DMS114 treated with DMSO at 0.1 percent for 48 hours (cell line): ENCODE measurements at regions not wholly inside any gene's neighbourhood (a gene's known extent, or its start where the extent isn't known, plus 50 kb on each side); places are given as distances from the start of the nearest gene placed in this dataset.

Experiments
- DNase-seq: peaks from one replicate; lab custom pipeline; 2025; ENCODE audit not compliant: unreplicated experiment; lab: John Stamatoyannopoulos, UW

DNA sequence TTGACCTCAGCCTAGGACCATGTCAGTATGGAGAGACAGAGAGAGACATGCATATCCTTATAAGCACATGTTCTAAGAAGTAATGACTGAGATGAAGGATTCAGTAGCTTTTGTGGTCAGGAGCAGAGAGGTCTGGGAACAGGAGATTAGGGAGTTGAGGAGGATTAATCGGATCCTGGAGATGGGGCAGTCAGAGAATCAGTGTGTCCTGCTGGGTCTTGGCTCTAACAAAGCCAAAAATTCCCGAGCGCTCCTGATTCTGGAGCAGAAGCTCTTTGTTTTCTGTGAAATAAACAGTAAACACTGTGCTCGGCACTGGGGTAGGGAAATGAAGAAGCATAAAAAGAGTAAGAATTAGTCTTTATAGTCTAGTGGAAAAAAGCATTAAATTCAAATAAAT lies 520.0 kb upstream of the CLINT1 start:
- DNase-seq = no peak

GRCh38 chr5:158376679-158377078 lies 517.7 kb upstream of the CLINT1 start:
- DNase-seq = no peak

- DNase-seq = no peak
Observed at GRCh38 chr5:158375531-158375930, 516.6 kb upstream of the CLINT1 start.

DNA sequence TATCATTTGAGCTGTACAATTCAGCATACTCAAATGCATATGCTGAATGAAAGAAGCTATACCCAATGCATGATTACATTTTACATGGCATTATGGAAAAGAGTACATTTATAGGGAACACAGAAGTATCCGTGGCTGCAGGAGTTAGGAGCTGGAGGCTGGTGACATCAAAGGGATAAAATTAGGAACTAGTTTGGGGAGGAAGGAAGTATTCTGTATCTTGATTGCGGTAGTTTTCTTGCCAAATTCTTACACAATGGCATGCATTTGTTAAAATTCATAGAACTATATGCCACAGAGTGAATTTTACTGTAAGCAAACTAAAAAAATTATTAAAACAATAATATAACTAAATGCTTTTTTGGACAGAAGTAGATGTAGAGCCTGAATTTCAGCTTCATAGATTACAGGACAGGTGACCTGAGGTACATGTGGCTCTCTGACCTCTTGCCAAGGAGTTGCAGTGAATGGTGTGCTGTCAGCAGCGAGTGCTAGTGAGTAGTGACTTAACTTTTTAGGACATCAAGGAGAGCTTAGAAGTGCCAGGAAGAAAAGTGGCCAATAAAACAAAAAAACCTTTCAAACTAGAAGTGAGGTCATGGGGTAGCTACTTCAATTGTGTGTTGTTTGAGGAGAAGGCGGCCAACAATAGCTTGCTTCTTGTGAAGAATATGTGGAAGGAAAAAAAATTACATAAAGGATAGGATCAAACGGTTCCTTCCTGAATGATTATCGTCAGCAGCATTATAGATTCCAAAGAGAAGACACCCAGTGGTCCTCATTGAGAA lies 514.9 kb upstream of the CLINT1 start:
- DNase-seq = no peak

DNA sequence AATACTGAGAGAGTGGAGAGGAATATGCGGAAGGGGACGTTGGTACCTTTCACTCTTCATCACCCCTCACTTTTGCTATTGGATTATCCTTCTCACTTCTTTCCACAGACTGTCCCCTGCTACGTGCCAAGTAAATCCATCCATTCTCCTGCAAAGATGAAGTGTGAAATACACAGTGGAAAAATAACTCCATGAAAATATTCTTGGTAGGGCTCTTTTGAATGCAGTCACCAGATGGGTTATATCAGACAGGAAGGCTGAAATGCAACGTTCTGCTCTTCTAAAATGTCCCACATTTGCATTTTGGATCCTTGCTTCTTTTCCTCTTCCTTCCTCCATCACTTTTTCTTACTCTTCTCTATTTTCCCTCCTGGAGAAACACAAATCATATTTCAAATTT lies 510.3 kb upstream of the CLINT1 start:
- no peak for DNase-seq

DNA sequence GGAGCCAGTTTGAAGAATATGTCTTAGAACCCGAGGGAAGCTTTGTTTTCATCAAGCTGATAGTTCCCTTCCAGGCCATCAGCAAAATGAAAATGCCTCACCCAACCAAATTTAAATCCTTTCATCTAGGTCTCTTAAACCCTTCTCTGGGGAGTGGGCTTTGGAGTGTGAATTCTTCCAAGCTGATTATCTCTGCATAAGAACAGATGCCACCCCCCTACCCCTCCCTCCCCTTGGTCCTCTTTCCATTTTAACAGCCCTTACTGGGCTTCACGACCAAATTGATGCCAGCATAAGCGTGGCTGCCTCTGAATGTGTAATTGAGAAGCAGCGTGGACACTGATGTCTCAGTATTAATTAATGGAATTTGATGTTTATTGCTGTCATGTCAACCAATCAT lies 509.7 kb upstream of the CLINT1 start:
- no peak for DNase-seq

DNA sequence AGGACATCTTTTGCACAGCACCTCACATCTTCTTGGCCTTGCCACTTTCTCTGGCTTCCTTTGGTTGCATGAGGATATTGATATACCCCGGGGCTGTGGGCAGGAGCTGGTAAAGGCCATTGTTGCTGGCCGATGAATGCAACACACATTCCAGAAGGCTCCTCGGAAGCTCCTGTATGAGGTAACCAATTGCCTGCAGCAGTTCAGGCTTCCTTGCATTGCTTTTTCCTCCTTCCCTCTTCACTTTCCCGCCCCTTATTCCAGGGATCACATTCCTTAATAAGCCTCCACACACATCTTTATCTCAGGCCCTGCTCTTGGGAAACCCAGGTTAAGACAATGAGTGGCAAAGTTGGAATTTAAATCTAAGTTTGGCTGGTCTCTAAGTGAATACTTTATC lies 505.4 kb upstream of the CLINT1 start:
- DNase-seq = no peak

- DNase-seq = no peak
Observed at GRCh38 chr5:158354958-158355357, 496.0 kb upstream of the CLINT1 start.

DNA sequence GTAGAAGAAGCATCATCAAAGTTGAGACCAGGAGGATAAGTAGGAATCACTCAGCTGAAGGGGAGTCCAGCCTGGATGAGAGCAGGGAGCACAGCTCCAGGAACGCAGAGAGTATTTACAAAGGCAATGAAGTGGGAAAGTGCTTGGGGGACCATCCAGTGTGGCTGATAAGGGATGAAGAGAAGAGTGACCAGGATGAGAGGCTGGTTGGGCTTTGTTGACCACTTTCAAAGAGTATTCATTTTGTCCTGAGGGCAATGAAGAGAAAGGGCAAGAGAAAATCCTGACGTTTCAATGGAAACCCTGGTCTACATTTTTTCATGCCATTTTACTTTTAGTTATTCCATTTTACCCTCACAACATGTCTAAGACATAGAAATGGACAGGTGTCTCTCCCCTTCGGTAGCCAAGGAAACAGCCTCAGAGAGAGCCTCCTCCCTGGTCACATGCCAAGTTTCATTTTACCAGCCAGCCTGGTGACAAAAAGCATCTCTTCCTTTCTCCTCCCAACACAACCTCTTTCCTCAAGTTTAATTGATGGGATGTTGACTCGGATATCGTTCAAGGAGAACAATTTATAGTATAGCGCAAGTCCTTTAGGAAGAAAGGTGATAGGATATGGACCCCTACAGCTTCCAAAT lies 492.7 kb upstream of the CLINT1 start:
- no peak for DNase-seq

GRCh38 chr5:158349987-158350386 lies 491.0 kb upstream of the CLINT1 start:
- no peak for DNase-seq

DNA sequence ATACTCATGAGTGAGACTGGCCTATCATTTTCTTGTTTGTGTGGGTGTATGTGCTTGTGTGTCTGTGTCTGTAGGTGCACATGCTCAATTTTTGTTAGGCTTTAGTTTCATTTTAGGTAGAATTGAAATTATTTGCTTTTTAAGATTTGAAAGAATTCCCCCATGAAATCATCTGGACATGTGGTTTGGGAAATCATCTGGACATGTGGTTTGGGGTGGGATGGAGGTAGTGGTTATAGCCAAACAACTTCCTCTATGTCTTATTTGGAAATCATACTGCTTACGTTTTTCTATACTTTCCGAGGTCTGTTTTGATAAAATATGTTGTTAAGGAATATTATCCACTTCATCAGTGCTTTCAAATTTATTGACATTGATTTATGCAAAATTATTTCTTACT lies 485.4 kb upstream of the CLINT1 start:
- DNase-seq = no peak

GRCh38 chr5:158340608-158341007 lies 481.7 kb upstream of the CLINT1 start:
- no peak for DNase-seq

DNA sequence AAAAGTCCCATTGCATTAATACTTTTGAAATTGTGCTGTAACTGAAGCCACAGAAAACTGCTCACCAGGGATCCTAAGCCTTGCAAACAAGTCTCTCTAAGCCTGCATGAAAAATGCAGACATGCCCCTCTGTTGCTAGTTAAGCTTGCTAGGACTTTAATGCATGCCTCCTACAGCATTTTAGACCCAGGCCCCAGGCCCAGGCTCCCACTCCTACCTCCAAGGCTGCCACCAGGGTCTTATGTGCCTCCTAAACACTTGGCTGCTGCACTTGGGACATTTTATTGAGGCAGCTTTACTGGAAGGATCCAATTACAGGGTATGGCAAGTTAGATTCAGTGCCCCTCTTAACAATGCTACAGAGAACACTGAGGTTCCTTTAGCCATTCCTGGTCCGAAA lies 467.3 kb upstream of the CLINT1 start:
- no peak for DNase-seq

DNA sequence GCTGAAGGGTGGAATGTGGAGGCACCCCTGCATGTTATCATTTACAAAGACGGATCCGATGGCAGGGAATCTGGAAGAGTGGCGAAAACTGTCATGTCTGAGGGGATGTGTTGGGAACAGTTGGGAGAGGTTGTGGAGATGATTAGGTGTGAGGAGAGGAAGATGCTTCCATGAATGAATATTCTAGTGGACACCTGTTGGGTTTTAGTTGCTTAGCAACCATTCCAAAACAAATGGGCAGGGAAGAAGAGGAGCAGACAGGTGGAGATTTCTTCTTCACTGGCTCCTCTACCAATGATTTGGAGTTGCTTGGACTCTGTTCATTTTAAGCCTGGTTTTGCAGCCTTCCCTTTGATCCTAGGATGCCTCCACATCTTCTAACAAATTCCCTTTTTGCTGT lies 465.3 kb upstream of the CLINT1 start:
- DNase-seq = no peak

- DNase-seq = no peak
Observed at GRCh38 chr5:158322620-158323019, 463.7 kb upstream of the CLINT1 start.

DNA sequence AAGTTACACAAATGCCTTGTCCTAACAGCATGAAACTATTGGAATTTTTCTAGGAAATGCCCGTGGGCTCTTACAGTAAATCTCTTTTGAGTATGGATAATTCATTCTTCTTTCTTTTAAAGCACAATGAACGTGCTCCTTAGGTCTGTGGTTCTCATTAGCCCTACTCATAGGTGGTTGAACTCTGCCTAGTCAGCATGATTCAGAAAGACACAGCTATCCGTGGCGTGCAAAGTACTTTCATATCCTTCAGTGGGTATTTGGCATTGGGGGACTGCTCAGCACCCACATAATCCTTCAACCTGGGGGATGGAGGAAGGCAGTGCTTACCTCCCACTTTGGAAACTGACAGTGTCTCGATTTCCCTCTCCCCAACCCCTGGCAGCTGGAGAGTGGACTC lies 462.0 kb upstream of the CLINT1 start:
- DNase-seq = no peak

DNA sequence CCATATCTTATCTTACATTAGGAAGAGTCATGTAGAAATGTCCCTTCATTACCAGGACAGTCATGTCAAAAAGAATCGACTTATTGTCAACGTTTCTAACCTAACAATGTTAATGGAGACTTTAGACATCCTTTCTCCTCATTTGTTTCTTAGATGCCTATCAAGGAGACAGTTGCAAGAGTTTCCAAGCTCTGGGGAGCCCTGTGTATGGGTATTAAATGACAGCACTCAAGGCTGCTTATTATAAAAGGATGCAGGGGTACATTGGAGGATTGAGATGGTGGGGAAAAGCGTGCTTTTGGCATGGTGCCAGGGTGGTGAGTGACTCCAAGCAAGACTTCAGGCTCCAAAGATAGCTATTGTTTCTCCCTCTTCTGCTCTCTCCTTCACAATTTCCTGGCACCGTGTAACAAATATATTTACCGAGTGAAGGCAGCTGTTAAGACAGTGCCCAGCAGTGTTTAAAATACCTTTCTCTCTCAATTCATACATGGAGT lies 461.3 kb upstream of the CLINT1 start:
- no peak for DNase-seq

DNA sequence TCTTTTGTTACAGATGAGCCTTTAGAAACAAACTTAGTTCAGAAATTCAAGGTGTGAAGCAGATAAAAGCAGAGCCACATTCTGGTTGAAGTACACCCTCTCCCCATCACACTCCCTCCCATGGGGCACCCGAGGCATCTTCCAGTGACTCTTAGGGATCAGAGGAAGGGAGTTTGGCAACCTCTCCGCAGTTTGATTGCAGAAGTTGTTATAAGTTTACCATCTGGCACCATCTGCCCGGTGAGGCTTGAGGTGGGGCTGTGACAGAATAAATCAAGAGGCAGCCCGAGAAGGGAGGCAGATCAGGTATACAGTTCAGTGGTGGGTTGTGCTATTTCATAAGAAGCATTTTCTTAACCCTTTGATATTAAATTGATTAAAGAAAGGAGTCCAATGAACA lies 458.6 kb upstream of the CLINT1 start:
- no peak for DNase-seq

DNA sequence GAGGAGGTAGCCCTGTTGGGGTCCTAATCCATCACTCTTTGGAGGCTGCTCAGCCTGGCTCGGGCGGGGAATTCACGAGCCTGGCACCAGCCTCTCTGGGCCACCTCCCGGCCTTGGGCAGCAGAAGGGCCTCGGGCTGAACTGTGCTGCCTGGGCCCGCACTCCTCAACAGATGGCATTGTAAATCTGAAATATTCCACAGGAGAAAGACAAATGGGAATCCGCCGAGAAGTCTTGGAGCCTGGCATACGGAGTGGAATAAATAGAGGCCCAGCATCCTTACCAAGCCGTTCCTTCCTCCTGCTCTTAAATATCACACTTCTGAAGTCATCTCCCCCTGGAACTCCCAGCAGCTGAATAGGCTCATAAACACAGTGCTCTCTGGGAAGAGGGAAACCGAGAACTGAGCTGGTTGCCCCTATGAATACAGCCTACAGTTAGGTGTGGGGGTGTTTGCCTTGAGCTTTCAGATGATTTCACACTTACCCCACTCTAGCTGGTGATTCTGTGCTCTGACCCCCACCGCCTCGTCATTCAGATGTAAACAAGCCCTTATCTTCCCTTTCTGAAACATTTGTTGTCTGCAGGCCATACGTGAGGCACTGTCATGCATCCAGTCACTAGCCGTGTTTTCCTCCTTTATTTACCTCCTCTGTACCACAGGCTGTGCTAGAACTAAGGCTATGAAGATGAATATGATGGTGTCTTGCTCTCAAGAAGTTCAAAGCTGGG lies 455.0 kb upstream of the CLINT1 start:
- no peak for DNase-seq

- DNase-seq = no peak
Observed at GRCh38 chr5:158313027-158313732, 454.2 kb upstream of the CLINT1 start.

DNA sequence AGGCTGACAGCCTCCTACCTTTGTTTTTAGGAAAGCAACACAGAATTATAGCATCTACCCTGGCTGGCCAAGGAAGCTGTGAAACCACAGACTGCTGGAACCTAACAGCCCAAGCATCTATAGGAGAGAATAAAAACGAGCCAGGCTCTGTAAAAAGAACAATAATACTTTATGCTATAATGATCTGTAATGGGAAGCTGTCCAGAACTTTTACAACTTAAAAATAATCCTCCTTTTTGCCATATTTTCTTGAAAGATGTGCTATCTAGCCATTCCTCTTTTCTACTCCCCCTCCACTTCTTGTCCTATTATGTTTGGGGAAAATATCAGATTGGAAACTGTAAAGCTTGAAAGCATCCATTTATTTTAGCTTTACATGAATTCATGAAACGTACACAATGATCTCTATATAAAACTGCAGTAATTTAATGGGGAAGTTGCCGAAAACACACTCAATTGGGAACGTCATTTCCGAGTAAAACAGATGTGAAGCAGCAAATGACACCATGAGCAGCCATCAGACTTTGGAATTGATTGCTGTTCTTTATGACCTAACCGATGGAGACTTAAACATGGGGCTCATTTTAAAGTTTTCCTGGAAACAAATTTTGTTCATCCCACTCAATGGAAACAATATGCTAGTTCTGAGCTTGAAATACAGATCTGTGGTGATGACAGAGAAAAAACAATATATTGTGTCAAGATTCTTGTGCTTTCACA lies 450.3 kb upstream of the CLINT1 start:
- DNase-seq = no peak
